NCI-H1694 treated with DMSO at 0.1 percent for 48 hours (cell line): ENCODE measurements at regions not wholly inside any gene's neighbourhood (a gene's known extent, or its start where the extent isn't known, plus 50 kb on each side); places are given as distances from the start of the nearest gene placed in this dataset.
"Not testable (repeated sequence)": the region's sequence is repeated elsewhere in the genome, so short reads cannot be mapped to it uniquely, and the experiment has no call there.

ENCODE experiments used
- DNase-seq: peaks from one replicate; lab custom pipeline; 2025; lab: John Stamatoyannopoulos, UW

- no peak for DNase-seq
Measured at GRCh38 chr10:23870651-23871610, 338.0 kb upstream of the KIAA1217 start.

DNA sequence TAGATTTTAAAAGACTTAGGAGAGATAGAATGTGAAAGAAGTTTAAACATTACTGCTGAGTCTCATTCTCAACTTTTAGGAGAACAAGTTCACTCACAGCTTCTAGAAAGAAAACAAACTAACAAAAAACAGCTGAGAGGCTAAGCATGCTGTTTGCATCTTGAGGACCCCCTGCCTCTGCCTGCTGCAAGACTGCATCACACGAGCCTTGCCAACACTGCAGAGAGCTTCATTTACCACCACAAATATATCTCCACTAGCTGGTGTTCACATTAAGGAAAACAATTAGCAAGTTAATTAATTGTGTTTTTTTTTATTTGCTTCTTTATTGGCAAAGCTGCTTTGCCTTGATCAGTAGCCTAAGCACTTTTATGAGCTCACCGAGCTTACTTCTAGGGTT lies 336.6 kb upstream of the KIAA1217 start:
- DNase-seq: no peak

- no peak for DNase-seq
Measured at GRCh38 chr10:23877791-23878320, 331.1 kb upstream of the KIAA1217 start.

- no peak for DNase-seq
Measured at GRCh38 chr10:23884670-23885069, 324.3 kb upstream of the KIAA1217 start.

GRCh38 chr10:23885853-23886252 lies 323.1 kb upstream of the KIAA1217 start:
- DNase-seq: no peak

DNA sequence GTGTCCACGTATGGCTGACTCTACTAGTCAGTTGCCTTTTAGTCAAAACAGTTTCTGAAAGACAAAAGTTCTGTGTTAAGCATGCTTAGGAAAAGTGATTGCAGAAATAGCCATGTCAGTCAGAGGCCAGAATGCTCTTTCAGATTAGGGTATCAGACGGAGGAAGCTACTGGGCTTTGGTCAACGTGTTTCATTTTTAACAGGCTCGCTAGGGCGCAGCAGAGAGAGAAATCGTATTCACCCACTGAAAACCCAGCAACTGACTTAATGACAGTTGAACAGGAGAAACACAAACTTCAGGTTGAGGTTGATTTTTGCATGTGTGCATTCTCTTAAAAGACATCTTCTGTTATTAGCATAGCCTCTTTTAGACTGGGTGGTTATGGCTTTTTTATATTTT lies 322.6 kb upstream of the KIAA1217 start:
- no peak for DNase-seq

- no peak for DNase-seq
Measured at GRCh38 chr10:23891301-23891700, 317.6 kb upstream of the KIAA1217 start.

GRCh38 chr10:23892296-23892695 lies 316.6 kb upstream of the KIAA1217 start:
- DNase-seq: no peak

DNA sequence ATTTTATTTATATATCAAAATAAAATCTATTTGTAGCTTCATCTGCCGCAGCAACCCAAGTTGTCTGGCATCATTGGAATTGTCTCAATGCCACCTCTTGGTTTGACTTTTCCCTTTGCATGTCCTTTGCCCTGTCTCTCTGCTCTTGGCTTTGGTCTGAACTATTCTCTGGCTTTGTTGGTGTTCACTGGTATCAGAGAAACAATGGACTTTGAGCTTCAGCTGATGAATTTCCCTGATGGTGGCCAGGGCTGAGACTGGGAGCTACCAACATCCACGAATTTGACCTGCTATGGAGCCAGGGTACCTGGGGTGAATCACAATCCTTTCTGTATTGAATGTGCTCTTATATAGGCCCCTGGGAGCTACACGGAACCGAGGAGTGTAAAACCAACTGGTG lies 311.7 kb upstream of the KIAA1217 start:
- DNase-seq: no peak

- no peak for DNase-seq
Measured at GRCh38 chr10:23897861-23898260, 311.1 kb upstream of the KIAA1217 start.

DNA sequence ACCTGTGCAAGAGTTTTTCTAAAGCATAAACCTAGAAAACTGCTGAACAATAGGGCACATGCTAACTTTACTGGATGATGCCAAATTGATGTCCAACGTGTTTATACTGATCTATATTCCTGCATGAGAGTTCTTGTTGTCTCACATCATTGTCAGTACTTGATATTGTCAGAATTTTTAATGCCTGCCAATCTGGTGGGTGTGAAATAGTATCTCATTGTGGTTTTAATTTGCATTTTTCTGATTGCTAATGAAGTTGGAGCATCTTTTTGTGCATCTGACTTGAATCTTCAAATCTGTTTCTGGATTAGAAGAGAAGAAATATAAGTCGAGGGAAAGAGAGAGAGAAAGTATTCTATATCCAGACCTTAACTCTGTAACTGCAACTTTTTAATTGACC lies 309.8 kb upstream of the KIAA1217 start:
- DNase-seq: no peak

- DNase-seq: no peak
Measured at GRCh38 chr10:23910291-23910690, 298.6 kb upstream of the KIAA1217 start.

- no peak for DNase-seq
Measured at GRCh38 chr10:23912884-23913404, 296.0 kb upstream of the KIAA1217 start.

DNA sequence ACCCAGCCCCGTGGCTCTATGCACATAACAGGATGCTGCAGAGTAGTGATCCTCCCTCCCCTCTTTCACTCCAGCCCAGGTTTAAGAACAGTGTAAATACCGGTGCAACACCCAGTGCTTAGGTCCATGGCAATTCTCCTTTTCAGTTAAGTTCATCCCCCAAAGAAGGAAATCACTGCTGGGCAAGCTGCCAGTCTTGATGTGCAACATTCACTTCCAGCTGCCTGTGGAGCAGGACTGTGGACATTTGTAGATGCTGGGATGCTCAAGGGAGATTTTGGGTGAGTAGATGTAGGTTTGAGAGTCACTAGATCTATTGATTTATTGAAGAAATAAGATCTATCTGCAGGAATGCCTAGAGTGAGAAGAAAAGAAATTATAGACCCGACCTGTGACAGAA lies 294.3 kb upstream of the KIAA1217 start:
- DNase-seq: no peak

- DNase-seq: peak; percentile 26
Measured at GRCh38 chr10:23917251-23917840, 291.6 kb upstream of the KIAA1217 start.

- no peak for DNase-seq
Measured at GRCh38 chr10:23918090-23918723, 290.7 kb upstream of the KIAA1217 start.

DNA sequence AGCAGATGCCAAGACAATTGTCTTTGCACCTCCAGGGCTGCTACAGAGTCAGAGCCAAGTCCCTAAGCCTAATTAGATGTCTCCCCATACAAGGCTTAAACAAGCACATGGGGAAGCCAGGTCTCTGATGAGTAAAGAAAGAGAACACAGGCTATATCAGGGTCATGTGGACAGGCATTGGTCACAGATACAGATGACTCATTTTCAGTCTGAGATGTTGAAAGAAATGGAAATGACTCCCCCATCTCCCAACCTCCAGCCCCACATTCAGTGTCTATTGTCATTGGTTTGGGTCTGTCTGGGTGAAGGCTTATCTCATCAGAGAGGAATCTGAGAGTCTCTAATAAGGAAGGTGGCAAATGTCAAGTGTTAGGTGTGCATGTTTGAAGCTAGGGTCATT lies 290.1 kb upstream of the KIAA1217 start:
- no peak for DNase-seq

DNA sequence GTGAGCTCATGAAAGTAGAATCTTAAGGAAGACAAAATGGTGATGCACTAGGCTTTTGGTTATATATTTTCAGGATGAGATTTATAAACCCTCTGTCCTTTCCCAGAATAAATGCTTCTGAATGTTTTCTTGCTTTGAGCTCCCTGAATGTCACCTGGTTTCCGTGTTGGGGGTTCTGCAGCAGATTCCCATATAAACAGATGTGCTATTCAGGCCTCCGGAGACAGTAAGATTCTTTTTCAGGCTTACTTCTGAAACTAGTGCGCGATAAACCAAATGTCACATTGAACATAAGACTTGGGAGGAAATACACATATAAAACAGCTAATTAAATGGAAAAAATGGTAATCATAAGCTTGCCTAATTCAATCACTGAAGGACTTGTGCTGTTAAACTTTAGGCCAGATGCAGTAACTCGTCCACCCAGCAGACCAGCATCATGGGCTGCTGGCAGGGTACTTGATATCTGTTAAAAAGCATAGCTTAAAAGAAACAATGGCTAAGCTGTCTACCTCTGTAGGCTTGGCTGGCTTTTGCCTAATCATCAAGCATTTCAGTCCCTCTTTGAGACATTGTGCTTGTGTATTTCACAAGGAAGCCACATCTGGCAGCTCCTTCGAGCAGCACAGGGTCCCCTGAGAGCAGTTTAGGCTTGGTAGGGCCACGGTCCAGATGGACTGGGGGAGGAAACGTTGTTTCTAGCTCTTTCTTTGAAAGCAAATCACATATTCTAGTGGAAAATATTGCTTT lies 281.2 kb upstream of the KIAA1217 start:
- no peak for DNase-seq

- not testable (repeated sequence) for DNase-seq
Measured at GRCh38 chr10:23934023-23934422, 274.9 kb upstream of the KIAA1217 start.

DNA sequence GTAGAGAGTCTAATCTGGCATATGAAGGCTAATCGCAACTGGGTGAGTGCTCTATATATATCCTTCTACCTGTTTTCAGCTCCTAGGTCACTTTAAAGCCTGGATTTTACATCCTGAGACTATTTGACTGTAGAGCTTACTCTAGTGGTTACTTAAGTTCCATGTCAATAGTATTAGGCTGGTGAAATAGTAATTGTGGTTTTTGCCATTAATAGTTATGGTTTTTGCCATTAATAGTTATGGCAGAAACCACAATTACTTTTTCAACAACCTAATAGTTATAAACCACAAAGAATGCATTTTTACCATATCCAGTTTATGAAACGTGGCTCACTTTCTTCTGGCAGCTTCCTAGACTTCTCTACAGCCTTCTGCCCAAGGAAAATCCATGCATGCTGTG lies 263.1 kb upstream of the KIAA1217 start:
- DNase-seq: no peak

GRCh38 chr10:23951841-23952240 lies 257.1 kb upstream of the KIAA1217 start:
- no peak for DNase-seq
